GM23338 (cell line): ENCODE measurements at regions not wholly inside any gene's neighbourhood (a gene's known extent, or its start where the extent isn't known, plus 50 kb on each side); places are given as distances from the start of the nearest gene placed in this dataset.

Experiments
- CREB1 ChIP-seq: fragments of 250-450 bp; sonication (Bioruptor Pico); IDR thresholded peaks from 2 replicates; pipeline ENCODE4 v1.5.0; 2020; ENCODE audit warnings: low read depth, mild to moderate bottlenecking, moderate library complexity
- ETS1 ChIP-seq: IDR thresholded peaks from 2 replicates; pipeline ENCODE4 v1.6.1; 2016; ENCODE audit warnings: antibody characterized with exemption
- EZH2 ChIP-seq: fragments of 200-600 bp; sonication (generic); IDR thresholded peaks from one replicate; pipeline ENCODE4 v1.8.0; 2017; ENCODE audit warnings: antibody characterized with exemption, mild to moderate bottlenecking, low read depth; ENCODE audit not compliant: unreplicated experiment
- EZH2phosphoT487 ChIP-seq: fragments of 200-600 bp; sonication (generic); IDR thresholded peaks from one replicate; pipeline ENCODE4 v1.8.1; 2018; ENCODE audit warnings: antibody characterized with exemption; ENCODE audit not compliant: unreplicated experiment
- JUNB ChIP-seq: IDR thresholded peaks from one replicate; pipeline ENCODE4 v1.6.1; 2016; ENCODE audit warnings: antibody characterized with exemption; ENCODE audit not compliant: unreplicated experiment
- POLR2AphosphoS5 ChIP-seq: IDR thresholded peaks from 2 replicates; pipeline ENCODE4 v1.6.1; 2016; ENCODE audit warnings: antibody characterized with exemption, low read depth
- STAT1 ChIP-seq: IDR thresholded peaks from one replicate; pipeline ENCODE4 v1.6.1; 2016; ENCODE audit warnings: antibody characterized with exemption; ENCODE audit not compliant: unreplicated experiment
- ZNF114 ChIP-seq: fragments of 250-450 bp; sonication (Bioruptor Pico); IDR thresholded peaks from 2 replicates; pipeline ENCODE4 v1.5.0; 2020; ENCODE audit warnings: mild to moderate bottlenecking, moderate library complexity
- ZNF331 ChIP-seq: fragments of 250-450 bp; sonication (Bioruptor Pico); IDR thresholded peaks from 2 replicates; pipeline ENCODE4 v1.5.0; 2020; ENCODE audit warnings: low read depth, mild to moderate bottlenecking, moderate library complexity
- TF ChIP-seq, protein P1 (sequence below), 2 experiments: fragments of 200-600 bp in 1 of 2; sonication (generic) in 1 of 2; conservative IDR thresholded peaks; 2 replicates each; pipeline versions ENCODE4 v1.5.1 to v1.6.1; 2016 to 2017; ENCODE audit warnings: antibody characterized with exemption in 2 of 2, low read depth in 2 of 2, mild to moderate bottlenecking in 2 of 2, moderate library complexity in 1 of 2
- TF ChIP-seq, protein P2 (sequence below): IDR thresholded peaks from one replicate; pipeline ENCODE4 v1.6.1; 2018; ENCODE audit warnings: antibody characterized with exemption; ENCODE audit not compliant: unreplicated experiment

- no peak for TF ChIP-seq POLR2AphosphoS5
- TF ChIP-seq STAT1 = no peak
- TF ChIP-seq, protein P1, sequence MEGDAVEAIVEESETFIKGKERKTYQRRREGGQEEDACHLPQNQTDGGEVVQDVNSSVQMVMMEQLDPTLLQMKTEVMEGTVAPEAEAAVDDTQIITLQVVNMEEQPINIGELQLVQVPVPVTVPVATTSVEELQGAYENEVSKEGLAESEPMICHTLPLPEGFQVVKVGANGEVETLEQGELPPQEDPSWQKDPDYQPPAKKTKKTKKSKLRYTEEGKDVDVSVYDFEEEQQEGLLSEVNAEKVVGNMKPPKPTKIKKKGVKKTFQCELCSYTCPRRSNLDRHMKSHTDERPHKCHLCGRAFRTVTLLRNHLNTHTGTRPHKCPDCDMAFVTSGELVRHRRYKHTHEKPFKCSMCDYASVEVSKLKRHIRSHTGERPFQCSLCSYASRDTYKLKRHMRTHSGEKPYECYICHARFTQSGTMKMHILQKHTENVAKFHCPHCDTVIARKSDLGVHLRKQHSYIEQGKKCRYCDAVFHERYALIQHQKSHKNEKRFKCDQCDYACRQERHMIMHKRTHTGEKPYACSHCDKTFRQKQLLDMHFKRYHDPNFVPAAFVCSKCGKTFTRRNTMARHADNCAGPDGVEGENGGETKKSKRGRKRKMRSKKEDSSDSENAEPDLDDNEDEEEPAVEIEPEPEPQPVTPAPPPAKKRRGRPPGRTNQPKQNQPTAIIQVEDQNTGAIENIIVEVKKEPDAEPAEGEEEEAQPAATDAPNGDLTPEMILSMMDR (conservative IDR thresholded peaks at IDR 0.05; ENCODE audit: low read depth in 2 of 2) = no peak
- no peak for TF ChIP-seq EZH2phosphoT487
- TF ChIP-seq, protein P2, sequence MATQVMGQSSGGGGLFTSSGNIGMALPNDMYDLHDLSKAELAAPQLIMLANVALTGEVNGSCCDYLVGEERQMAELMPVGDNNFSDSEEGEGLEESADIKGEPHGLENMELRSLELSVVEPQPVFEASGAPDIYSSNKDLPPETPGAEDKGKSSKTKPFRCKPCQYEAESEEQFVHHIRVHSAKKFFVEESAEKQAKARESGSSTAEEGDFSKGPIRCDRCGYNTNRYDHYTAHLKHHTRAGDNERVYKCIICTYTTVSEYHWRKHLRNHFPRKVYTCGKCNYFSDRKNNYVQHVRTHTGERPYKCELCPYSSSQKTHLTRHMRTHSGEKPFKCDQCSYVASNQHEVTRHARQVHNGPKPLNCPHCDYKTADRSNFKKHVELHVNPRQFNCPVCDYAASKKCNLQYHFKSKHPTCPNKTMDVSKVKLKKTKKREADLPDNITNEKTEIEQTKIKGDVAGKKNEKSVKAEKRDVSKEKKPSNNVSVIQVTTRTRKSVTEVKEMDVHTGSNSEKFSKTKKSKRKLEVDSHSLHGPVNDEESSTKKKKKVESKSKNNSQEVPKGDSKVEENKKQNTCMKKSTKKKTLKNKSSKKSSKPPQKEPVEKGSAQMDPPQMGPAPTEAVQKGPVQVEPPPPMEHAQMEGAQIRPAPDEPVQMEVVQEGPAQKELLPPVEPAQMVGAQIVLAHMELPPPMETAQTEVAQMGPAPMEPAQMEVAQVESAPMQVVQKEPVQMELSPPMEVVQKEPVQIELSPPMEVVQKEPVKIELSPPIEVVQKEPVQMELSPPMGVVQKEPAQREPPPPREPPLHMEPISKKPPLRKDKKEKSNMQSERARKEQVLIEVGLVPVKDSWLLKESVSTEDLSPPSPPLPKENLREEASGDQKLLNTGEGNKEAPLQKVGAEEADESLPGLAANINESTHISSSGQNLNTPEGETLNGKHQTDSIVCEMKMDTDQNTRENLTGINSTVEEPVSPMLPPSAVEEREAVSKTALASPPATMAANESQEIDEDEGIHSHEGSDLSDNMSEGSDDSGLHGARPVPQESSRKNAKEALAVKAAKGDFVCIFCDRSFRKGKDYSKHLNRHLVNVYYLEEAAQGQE = no peak
- no peak for TF ChIP-seq EZH2
- no peak for TF ChIP-seq CREB1 (CRISPR knock-in tag)
- TF ChIP-seq ETS1 = no peak
- no peak for TF ChIP-seq ZNF331
- no peak for TF ChIP-seq ZNF114 (CRISPR knock-in tag)
- TF ChIP-seq JUNB = no peak
Measured at GRCh38 chr2:223513771-223514455, 88.2 kb downstream of the SCG2 start.
